Lower leg skin (tissue), 3 donors: ENCODE measurements at regions not wholly inside any gene's neighbourhood (a gene's known extent, or its start where the extent isn't known, plus 50 kb on each side); places are given as distances from the start of the nearest gene placed in this dataset.

Experiments used
- POLR2A ChIP-seq, 2 donors: fragments of 450-650 bp; IDR thresholded peaks; one replicate each; pipeline ENCODE4 v1.6.1; 2016 to 2017; ENCODE audit warnings: antibody characterized with exemption in 2 of 2, mild to moderate bottlenecking in 1 of 2, moderate library complexity in 1 of 2
- TF ChIP-seq, protein P1 (sequence below), 3 donors: fragments of 450-650 bp; IDR thresholded peaks; one replicate each; pipeline ENCODE4 v1.5.1; 2016; ENCODE audit warnings: antibody characterized with exemption in 3 of 3, mild to moderate bottlenecking in 3 of 3, moderate library complexity in 2 of 3

DNA sequence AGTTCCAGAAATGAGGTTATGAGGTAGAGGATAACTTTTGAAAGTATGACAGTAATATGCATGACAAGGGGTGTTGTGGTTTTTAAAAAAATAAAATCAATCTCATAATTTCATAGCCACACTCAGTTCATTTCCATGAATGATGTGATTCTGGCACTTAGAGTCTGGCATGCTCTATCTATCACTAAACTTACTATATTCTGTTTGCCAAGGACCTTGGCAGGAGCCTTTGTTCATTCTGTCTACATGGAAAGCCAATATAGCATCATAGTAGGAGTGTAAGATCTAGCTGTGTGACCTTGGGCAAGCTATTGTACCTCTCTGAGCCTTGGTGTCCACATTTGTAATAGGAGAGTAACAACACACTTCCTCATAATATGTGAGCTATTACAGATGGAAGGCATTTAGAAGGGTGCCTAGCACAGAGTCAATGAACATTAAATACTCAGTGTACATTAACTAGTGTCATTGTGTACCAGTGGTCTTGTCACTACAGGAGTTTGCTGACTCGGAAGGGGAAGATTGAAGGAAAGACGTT is 507.6 kb downstream of the SOX6 start:
- TF ChIP-seq, protein P1, sequence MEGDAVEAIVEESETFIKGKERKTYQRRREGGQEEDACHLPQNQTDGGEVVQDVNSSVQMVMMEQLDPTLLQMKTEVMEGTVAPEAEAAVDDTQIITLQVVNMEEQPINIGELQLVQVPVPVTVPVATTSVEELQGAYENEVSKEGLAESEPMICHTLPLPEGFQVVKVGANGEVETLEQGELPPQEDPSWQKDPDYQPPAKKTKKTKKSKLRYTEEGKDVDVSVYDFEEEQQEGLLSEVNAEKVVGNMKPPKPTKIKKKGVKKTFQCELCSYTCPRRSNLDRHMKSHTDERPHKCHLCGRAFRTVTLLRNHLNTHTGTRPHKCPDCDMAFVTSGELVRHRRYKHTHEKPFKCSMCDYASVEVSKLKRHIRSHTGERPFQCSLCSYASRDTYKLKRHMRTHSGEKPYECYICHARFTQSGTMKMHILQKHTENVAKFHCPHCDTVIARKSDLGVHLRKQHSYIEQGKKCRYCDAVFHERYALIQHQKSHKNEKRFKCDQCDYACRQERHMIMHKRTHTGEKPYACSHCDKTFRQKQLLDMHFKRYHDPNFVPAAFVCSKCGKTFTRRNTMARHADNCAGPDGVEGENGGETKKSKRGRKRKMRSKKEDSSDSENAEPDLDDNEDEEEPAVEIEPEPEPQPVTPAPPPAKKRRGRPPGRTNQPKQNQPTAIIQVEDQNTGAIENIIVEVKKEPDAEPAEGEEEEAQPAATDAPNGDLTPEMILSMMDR (IDR thresholded peaks at IDR 0.05) = no peak
- no peak for TF ChIP-seq POLR2A (IDR thresholded peaks at IDR 0.05)
